ENCODE measurements at regions not wholly inside any gene's neighbourhood (a gene's known extent, or its start where the extent isn't known, plus 50 kb on each side); places are given as distances from the start of the nearest gene placed in this dataset.

DNA sequence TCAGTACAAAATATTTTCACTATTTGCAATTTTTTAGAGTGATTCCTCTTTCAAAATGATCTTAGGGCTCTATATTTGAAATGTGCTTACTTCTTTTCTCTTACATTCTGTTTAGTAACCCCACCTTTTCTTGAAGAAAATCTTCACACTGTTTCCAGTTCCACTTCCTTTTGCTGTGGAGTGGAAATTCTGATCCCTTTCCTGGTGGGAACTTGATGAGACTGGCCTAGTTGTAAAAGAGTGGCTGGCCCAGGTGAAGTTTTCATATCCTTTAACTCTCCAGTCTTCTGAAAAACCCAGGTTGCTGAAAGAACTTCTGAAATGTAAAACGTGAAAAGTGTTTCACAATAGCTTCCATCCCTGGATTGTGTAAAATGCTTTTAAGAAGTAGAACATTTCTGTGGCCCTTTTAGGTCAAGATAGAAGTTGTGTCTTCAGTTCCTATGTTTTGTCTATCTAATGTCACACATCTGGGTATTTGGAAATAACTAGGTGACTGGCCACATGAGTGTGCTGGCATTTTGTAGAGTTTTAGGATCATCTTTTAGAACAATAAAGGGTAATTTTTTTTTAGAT, 84.8 kb upstream of the LRIG1 start:
- DNase-seq (ENCODE audit: low read depth, low spot score) (no peak), FAIRE-seq (no peak)
- dilution Hi-C loops (cut with MboI; ENCODE audit: extremely low pct_ligation_motif_present, low sequenced_read_pairs) (no loop called here), intact Hi-C loops (cut with micrococcal nuclease) (no loop called here)
- no TSS peak for BruUV-seq (replicated peaks)
- H2AFZ ChIP-seq (ENCODE audit: low read depth, low read length): no peak overlapping the region
- no peak overlapping the region for H3K27ac ChIP-seq (ENCODE audit: insufficient read depth, low read depth, low read length)
- H3K4me2 ChIP-seq (ENCODE audit: insufficient read depth, low read length): no peak overlapping the region
- TF ChIP-seq GATA2 (IDR thresholded peaks at IDR 0.05; ENCODE audit: insufficient read depth, insufficient read length, low read depth, low read length) (no peak), MYC (IDR thresholded peaks at IDR 0.05; ENCODE audit: low read depth, low read length) (no peak), POLR2A (IDR thresholded peaks at IDR 0.05; ENCODE audit: low read depth, low read length) (no peak), JUN (IDR thresholded peaks at IDR 0.05; ENCODE audit: borderline replicate concordance, insufficient read depth, insufficient read length, low read depth) (no peak), EZH2 (IDR thresholded peaks at IDR 0.05; ENCODE audit: borderline replicate concordance, low read depth, low read length, severe bottlenecking) (no peak), POLR2AphosphoS5 (IDR thresholded peaks at IDR 0.05; ENCODE audit: insufficient read depth, low read depth, low read length) (no peak), FOS (IDR thresholded peaks at IDR 0.05; ENCODE audit: borderline replicate concordance, insufficient read depth, low read length) (no peak)
- TF ChIP-seq, protein P1, sequence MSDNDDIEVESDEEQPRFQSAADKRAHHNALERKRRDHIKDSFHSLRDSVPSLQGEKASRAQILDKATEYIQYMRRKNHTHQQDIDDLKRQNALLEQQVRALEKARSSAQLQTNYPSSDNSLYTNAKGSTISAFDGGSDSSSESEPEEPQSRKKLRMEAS (IDR thresholded peaks at IDR 0.05; ENCODE audit: insufficient read depth, insufficient read length): no peak
- TF ChIP-seq, protein P2, sequence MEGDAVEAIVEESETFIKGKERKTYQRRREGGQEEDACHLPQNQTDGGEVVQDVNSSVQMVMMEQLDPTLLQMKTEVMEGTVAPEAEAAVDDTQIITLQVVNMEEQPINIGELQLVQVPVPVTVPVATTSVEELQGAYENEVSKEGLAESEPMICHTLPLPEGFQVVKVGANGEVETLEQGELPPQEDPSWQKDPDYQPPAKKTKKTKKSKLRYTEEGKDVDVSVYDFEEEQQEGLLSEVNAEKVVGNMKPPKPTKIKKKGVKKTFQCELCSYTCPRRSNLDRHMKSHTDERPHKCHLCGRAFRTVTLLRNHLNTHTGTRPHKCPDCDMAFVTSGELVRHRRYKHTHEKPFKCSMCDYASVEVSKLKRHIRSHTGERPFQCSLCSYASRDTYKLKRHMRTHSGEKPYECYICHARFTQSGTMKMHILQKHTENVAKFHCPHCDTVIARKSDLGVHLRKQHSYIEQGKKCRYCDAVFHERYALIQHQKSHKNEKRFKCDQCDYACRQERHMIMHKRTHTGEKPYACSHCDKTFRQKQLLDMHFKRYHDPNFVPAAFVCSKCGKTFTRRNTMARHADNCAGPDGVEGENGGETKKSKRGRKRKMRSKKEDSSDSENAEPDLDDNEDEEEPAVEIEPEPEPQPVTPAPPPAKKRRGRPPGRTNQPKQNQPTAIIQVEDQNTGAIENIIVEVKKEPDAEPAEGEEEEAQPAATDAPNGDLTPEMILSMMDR (IDR thresholded peaks at IDR 0.05; ENCODE audit: extremely low read depth in 1 of 2, insufficient read depth in 1 of 2, low read depth in 1 of 2, low read length in 2 of 2): no peak
- no peaks in the 10 kb centered on the region for H3K4me1 ChIP-seq (ENCODE audit: control insufficient read depth, extremely low read depth, insufficient read depth, low read length)
- no peaks in the 10 kb centered on the region for H3K9me3 ChIP-seq (replicated peaks; ENCODE audit: control insufficient read depth, insufficient read depth, low read length)
- ChIA-PET CTCF (no interaction called here), POLR2A (no interaction called here)
- no peak overlapping the region for H3K9ac ChIP-seq (replicated peaks; ENCODE audit: extremely low read depth, insufficient read depth, low read length)
- H3K9me1 ChIP-seq (replicated peaks; ENCODE audit: control insufficient read depth, extremely low read depth, insufficient read depth, low read length): no peaks in the 10 kb centered on the region
- no peaks in the 10 kb centered on the region for H3K36me3 ChIP-seq (ENCODE audit: control insufficient read depth in 2 of 2, extremely low read depth in 1 of 2, insufficient read depth in 2 of 2, low read length in 2 of 2)
- H4K20me1 ChIP-seq (replicated peaks; ENCODE audit: control insufficient read depth, extremely low read depth, insufficient read depth, low read length): no peaks in the 10 kb centered on the region
- no peak overlapping the region for H3K4me3 ChIP-seq (replicated peaks in 1 of 3; ENCODE audit: insufficient read depth in 1 of 3, low read depth in 1 of 3, low read length in 3 of 3)
- peaks cover 0 to 2% of the 10 kb centered on the region in 2 experiments for H3K27me3 ChIP-seq (ENCODE audit: control insufficient read depth in 2 of 2, insufficient read depth in 2 of 2, low read length in 2 of 2)
- H3K79me2 ChIP-seq (ENCODE audit: control insufficient read depth, insufficient read depth, low read length): no peaks in the 10 kb centered on the region

Measured in endothelial cell of umbilical vein (primary cell).